Loucy (cell line): ENCODE measurements at regions not wholly inside any gene's neighbourhood (a gene's known extent, or its start where the extent isn't known, plus 50 kb on each side); places are given as distances from the start of the nearest gene placed in this dataset.

Experiments used
- H2AFZ ChIP-seq: fragments of 200-600 bp; sonication (generic); 2 replicates; pipeline ENCODE4 v1.6.0; 2016; ENCODE audit warnings: antibody characterized with exemption, mild to moderate bottlenecking, low read length, moderate library complexity
- H3F3A ChIP-seq: fragments of 200-600 bp; 2 replicates; pipeline ENCODE4 v1.6.0; 2016; ENCODE audit warnings: antibody characterized with exemption, low read depth, mild to moderate bottlenecking
- H3K27me3 ChIP-seq: fragments of 200-600 bp; sonication (generic); 2 replicates; pipeline ENCODE4 v1.6.1; 2014; ENCODE audit warnings: low read length, mild to moderate bottlenecking; ENCODE audit not compliant: insufficient read depth, poor library complexity, severe bottlenecking
- H3K36me3 ChIP-seq: fragments of 200-600 bp; sonication (generic); 2 replicates; pipeline ENCODE4 v1.6.1; 2016; ENCODE audit warnings: low read length; ENCODE audit not compliant: insufficient read depth
- H3K4me1 ChIP-seq: fragments of 200-600 bp; sonication (generic); 2 replicates; pipeline ENCODE4 v1.5.1; 2014; ENCODE audit warnings: low read length, mild to moderate bottlenecking; ENCODE audit not compliant: insufficient read depth, poor library complexity, severe bottlenecking
- H3K4me2 ChIP-seq: fragments of 200-600 bp; sonication (generic); 2 replicates; pipeline ENCODE4 v1.6.0; 2014; ENCODE audit warnings: antibody characterized with exemption, low read length, low read depth, mild to moderate bottlenecking; ENCODE audit not compliant: poor library complexity, severe bottlenecking
- H3K4me3 ChIP-seq: fragments of 200-600 bp; sonication (generic); 2 replicates; pipeline ENCODE4 v1.5.1; 2014; ENCODE audit warnings: low read length, mild to moderate bottlenecking, mixed read lengths; ENCODE audit not compliant: poor library complexity, severe bottlenecking
- H3K79me2 ChIP-seq: fragments of 200-600 bp; sonication (generic); 2 replicates; pipeline ENCODE4 v1.6.1; 2014; ENCODE audit warnings: low read length; ENCODE audit not compliant: insufficient read depth
- H3K9ac ChIP-seq: fragments of 200-600 bp; sonication (generic); 2 replicates; pipeline ENCODE4 v1.6.0; 2014; ENCODE audit warnings: mild to moderate bottlenecking, low read depth, low read length, moderate library complexity; ENCODE audit not compliant: poor library complexity, severe bottlenecking
- H3K9me2 ChIP-seq: fragments of 200-600 bp; sonication (generic); replicated peaks from 2 replicates; pipeline ENCODE4 v1.6.1; 2016; ENCODE audit warnings: low read depth, low read length, mixed read lengths
- H3K9me3 ChIP-seq: fragments of 200-600 bp; sonication (generic); 2 replicates; pipeline ENCODE4 v1.6.1; 2014; ENCODE audit warnings: mild to moderate bottlenecking, antibody characterized with exemption, low read length, low read depth; ENCODE audit not compliant: insufficient read depth
- H4K20me1 ChIP-seq: fragments of 200-600 bp; sonication (generic); 2 replicates; pipeline ENCODE4 v1.6.0; 2014; ENCODE audit warnings: antibody characterized with exemption, low read length, mild to moderate bottlenecking; ENCODE audit not compliant: insufficient read depth, poor library complexity, severe bottlenecking
- CTCF ChIP-seq: fragments of 200-600 bp; sonication (generic); conservative IDR thresholded peaks from 2 replicates; pipeline ENCODE4 v1.5.1; 2014; ENCODE audit warnings: mild to moderate bottlenecking, antibody characterized with exemption, low read length
- EZH2phosphoT487 ChIP-seq: fragments of 200-600 bp; IDR thresholded peaks from 2 replicates; pipeline ENCODE4 v1.6.1; 2018; ENCODE audit warnings: antibody characterized with exemption, mild to moderate bottlenecking, moderate library complexity, borderline replicate concordance

- no peaks in the 10 kb centered on the region for H3K79me2 ChIP-seq
- H3K36me3 ChIP-seq, result no peaks in the 10 kb centered on the region
- H4K20me1 ChIP-seq, result no peaks in the 10 kb centered on the region
- H3K4me1 ChIP-seq, result no peaks in the 10 kb centered on the region
- no peaks in the 10 kb centered on the region for H3K9me2 ChIP-seq
- H3K9ac ChIP-seq, result no peak overlapping the region
- H3F3A ChIP-seq, result no peaks in the 10 kb centered on the region
- H3K4me3 ChIP-seq, result no peak overlapping the region
- no peak overlapping the region for H3K4me2 ChIP-seq
- TF ChIP-seq CTCF, result no peak
- no peak for TF ChIP-seq EZH2phosphoT487
- H3K9me3 ChIP-seq, result no peaks in the 10 kb centered on the region
- no peaks in the 10 kb centered on the region for H3K27me3 ChIP-seq
- no peak overlapping the region for H2AFZ ChIP-seq
Measured at GRCh38 chr9:23081377-23081776, 634.8 kb downstream of the DMRTA1 start.

- no peaks in the 10 kb centered on the region for H3K9me3 ChIP-seq
- H3K9ac ChIP-seq, result no peak overlapping the region
- H3F3A ChIP-seq, result no peaks in the 10 kb centered on the region
- TF ChIP-seq CTCF (0 out of 2 replicates have a peak, but pooled peaks have one; percentile 14), EZH2phosphoT487 (no peak)
- no peak overlapping the region for H2AFZ ChIP-seq
- H3K27me3 ChIP-seq, result no peaks in the 10 kb centered on the region
- no peaks in the 10 kb centered on the region for H3K79me2 ChIP-seq
- no peaks in the 10 kb centered on the region for H3K9me2 ChIP-seq
- no peak overlapping the region for H3K4me2 ChIP-seq
- no peaks in the 10 kb centered on the region for H3K36me3 ChIP-seq
- H3K4me1 ChIP-seq, result no peaks in the 10 kb centered on the region
- H3K4me3 ChIP-seq, result no peak overlapping the region
- no peaks in the 10 kb centered on the region for H4K20me1 ChIP-seq
Measured at GRCh38 chr9:23088932-23089364, 642.3 kb downstream of the DMRTA1 start.

- Histone ChIP-seq H3K9me2 (no peaks in the 10 kb centered on the region), H3K9me3 (no peaks in the 10 kb centered on the region), H4K20me1 (no peaks in the 10 kb centered on the region), H3F3A (no peaks in the 10 kb centered on the region), H3K79me2 (no peaks in the 10 kb centered on the region), H3K4me3 (no peak overlapping the region), H3K4me2 (no peak overlapping the region), H2AFZ (no peak overlapping the region), H3K9ac (no peak overlapping the region), H3K36me3 (no peaks in the 10 kb centered on the region), H3K27me3 (no peaks in the 10 kb centered on the region), H3K4me1 (no peaks in the 10 kb centered on the region)
- no peak for TF ChIP-seq CTCF
- no peak for TF ChIP-seq EZH2phosphoT487
Measured at GRCh38 chr9:23117616-23118015, 671.0 kb downstream of the DMRTA1 start.
